SK-N-SH (cell line): ENCODE measurements at regions not wholly inside any gene's neighbourhood (a gene's known extent, or its start where the extent isn't known, plus 50 kb on each side); places are given as distances from the start of the nearest gene placed in this dataset.

ENCODE experiments used
- CTCF ChIA-PET: fragments of 300-600, 350-600 bp; formaldehyde crosslinking; extraction: SDS; loops from one replicate; lab custom pipeline; 2021; lab: Yijun Ruan, JAX
- POLR2A ChIA-PET: fragments of 350-600 bp; sonication (Branson Sonifier 250); formaldehyde crosslinking; extraction: SDS; loops from one replicate; lab custom pipeline; 2020; ENCODE audit warnings: antibody characterized with exemption, inconsistent platforms; lab: Yijun Ruan, JAX
- DNase-seq: peaks from one replicate; pipeline ENCODE4 v3.0.0; 2012
- H2AFZ ChIP-seq: fragments of 200-600 bp; sonication (generic); 2 replicates; pipeline ENCODE4 v1.8.1; 2016; ENCODE audit warnings: antibody characterized with exemption, mild to moderate bottlenecking, low read depth
- H3F3A ChIP-seq: fragments of 200-600 bp; sonication (generic); replicated peaks from 2 replicates; pipeline ENCODE3; 2016; ENCODE audit warnings: antibody characterized with exemption, mild to moderate bottlenecking; ENCODE audit not compliant: insufficient read depth
- H3K27ac ChIP-seq, 2 experiments: fragments of 200-500 bp in 1 of 2; fragments of 200-600 bp in 1 of 2; sonication (Bioruptor generic) in 1 of 2; sonication (generic), shearing (Covaris generic) in 1 of 2; 2 replicates each; pipeline versions ENCODE4 v1.5.1 to v1.6.1; 2014 to 2016; ENCODE audit warnings: low read depth in 2 of 2, inconsistent platforms in 1 of 2, low read length in 1 of 2, mild to moderate bottlenecking in 1 of 2, mixed read lengths in 1 of 2
- H3K27me3 ChIP-seq: fragments of 200-600 bp; sonication (generic), shearing (Covaris generic); 2 replicates; pipeline ENCODE4 v1.6.1; 2016; ENCODE audit warnings: mixed run types; ENCODE audit not compliant: insufficient read depth
- H3K36me3 ChIP-seq, 2 experiments: fragments of 200-500 bp in 1 of 2; fragments of 200-600 bp in 1 of 2; sonication (Bioruptor generic) in 1 of 2; sonication (generic) in 1 of 2; replicated peaks in 1 of 2; 2 replicates each; pipeline versions ENCODE3 to v1.5.1; 2014 to 2016; ENCODE audit warnings: low read length in 1 of 2, mild to moderate bottlenecking in 1 of 2; ENCODE audit not compliant: insufficient read depth in 2 of 2, control insufficient read depth in 1 of 2
- H3K4me1 ChIP-seq, 2 experiments: fragments of 200-500 bp in 1 of 2; fragments of 200-600 bp in 1 of 2; sonication (Bioruptor generic) in 1 of 2; sonication (generic), shearing (Covaris generic) in 1 of 2; 2 replicates each; pipeline versions ENCODE4 v1.5.1 to v1.6.1; 2014 to 2016; ENCODE audit warnings: low read depth in 1 of 2, low read length in 1 of 2, mixed run types in 1 of 2; ENCODE audit not compliant: insufficient read depth in 2 of 2, control insufficient read depth in 1 of 2
- H3K4me2 ChIP-seq: fragments of 200-600 bp; sonication (generic), shearing (Covaris generic); 2 replicates; pipeline ENCODE4 v1.6.1; 2017; ENCODE audit warnings: mixed run types
- H3K4me3 ChIP-seq, 2 experiments: fragments of 200-500 bp in 1 of 2; fragments of 200-600 bp in 1 of 2; sonication (Bioruptor generic) in 1 of 2; sonication (generic), shearing (Covaris generic) in 1 of 2; 2 replicates each; pipeline versions ENCODE4 v1.5.1 to v1.8.1; 2014 to 2016; ENCODE audit warnings: low read depth in 2 of 2, inconsistent platforms in 1 of 2, low read length in 1 of 2, mild to moderate bottlenecking in 1 of 2, mixed read lengths in 1 of 2, moderate library complexity in 1 of 2
- H3K79me2 ChIP-seq: fragments of 200-600 bp; sonication (generic); 2 replicates; pipeline ENCODE4 v1.8.1; 2017; ENCODE audit warnings: mild to moderate bottlenecking; ENCODE audit not compliant: insufficient read depth
- H3K9ac ChIP-seq: fragments of 200-600 bp; sonication (generic); 2 replicates; pipeline ENCODE4 v1.6.1; 2017; ENCODE audit warnings: mixed run types
- H3K9me2 ChIP-seq: fragments of 200-600 bp; sonication (generic); 2 replicates; pipeline ENCODE4 v1.6.1; 2017; ENCODE audit warnings: mixed run types
- H3K9me3 ChIP-seq: fragments of 200-600 bp; sonication (generic); 2 replicates; pipeline ENCODE4 v1.6.1; 2017; ENCODE audit warnings: mixed run types, mild to moderate bottlenecking, moderate library complexity
- H4K20me1 ChIP-seq: fragments of 200-600 bp; sonication (generic); 2 replicates; pipeline ENCODE4 v1.6.1; 2017; ENCODE audit warnings: mild to moderate bottlenecking, mixed run types; ENCODE audit not compliant: insufficient read depth
- JUND ChIP-seq: IDR thresholded peaks from 2 replicates; pipeline ENCODE4 v1.4.0; 2012
- MEF2A ChIP-seq: IDR thresholded peaks from 2 replicates; pipeline ENCODE4 v1.4.0; 2012; ENCODE audit warnings: low read depth, borderline replicate concordance
- NFIC ChIP-seq: IDR thresholded peaks from 2 replicates; pipeline ENCODE4 v1.4.0; 2012; ENCODE audit warnings: borderline replicate concordance
- NRF1 ChIP-seq: IDR thresholded peaks from 2 replicates; pipeline ENCODE4 v1.6.1; 2012; ENCODE audit warnings: low read depth, mild to moderate bottlenecking, low read length
- RAD21 ChIP-seq: IDR thresholded peaks from 2 replicates; pipeline ENCODE4 v1.6.1; 2012; ENCODE audit warnings: mild to moderate bottlenecking, low read length
- RCOR1 ChIP-seq: fragments of 150-350 bp; IDR thresholded peaks from 2 replicates; pipeline ENCODE4 v1.6.1; 2017; ENCODE audit warnings: antibody characterized with exemption, low read length
- REST ChIP-seq: IDR thresholded peaks from 2 replicates; pipeline ENCODE4 v1.6.1; 2012; ENCODE audit warnings: mild to moderate bottlenecking, low read depth, low read length, moderate library complexity
- RFX5 ChIP-seq: IDR thresholded peaks from 2 replicates; pipeline ENCODE4 v1.6.1; 2012; ENCODE audit warnings: mild to moderate bottlenecking, improper control_type of control experiment, low read length
- SIN3A ChIP-seq: IDR thresholded peaks from 2 replicates; pipeline ENCODE4 v1.6.1; 2012; ENCODE audit warnings: low read depth, mild to moderate bottlenecking, low read length, moderate library complexity, borderline replicate concordance
- TEAD4 ChIP-seq: IDR thresholded peaks from 2 replicates; pipeline ENCODE4 v1.4.0; 2012; ENCODE audit warnings: mild to moderate bottlenecking, borderline replicate concordance; ENCODE audit not compliant: insufficient read depth
- TF ChIP-seq, protein P1 (sequence below): IDR thresholded peaks from 2 replicates; pipeline ENCODE4 v1.4.0; 2012; ENCODE audit warnings: low read depth, borderline replicate concordance
- TF ChIP-seq, protein P2 (sequence below): fragments of 200-600 bp; sonication (generic); IDR thresholded peaks from 2 replicates; pipeline ENCODE4 v1.6.1; 2017; ENCODE audit warnings: antibody characterized with exemption, mild to moderate bottlenecking, moderate library complexity

GRCh38 chr4:129971419-129971818 lies 875.5 kb downstream of the C4orf33 start:
- DNase-seq = no peak
- CTCF ChIA-PET = no interaction called here
- H3K27me3 ChIP-seq = no peaks in the 10 kb centered on the region

More at GRCh38 chr4:129971419-129971818, 875.5 kb downstream of the C4orf33 start:
- H3K4me1 ChIP-seq = no peaks in the 10 kb centered on the region
- POLR2A ChIA-PET = no interaction called here
- H2AFZ ChIP-seq = no peak overlapping the region
- no peaks in the 10 kb centered on the region for H3K79me2 ChIP-seq
- no peaks in the 10 kb centered on the region for H4K20me1 ChIP-seq
- H3K27ac ChIP-seq = no peak overlapping the region
- TF ChIP-seq TEAD4 (no peak), RCOR1 (no peak), NFIC (no peak), RAD21 (no peak), REST (no peak), NRF1 (no peak), RFX5 (no peak), SIN3A (no peak), MEF2A (no peak), JUND (no peak)
- TF ChIP-seq, protein P1, sequence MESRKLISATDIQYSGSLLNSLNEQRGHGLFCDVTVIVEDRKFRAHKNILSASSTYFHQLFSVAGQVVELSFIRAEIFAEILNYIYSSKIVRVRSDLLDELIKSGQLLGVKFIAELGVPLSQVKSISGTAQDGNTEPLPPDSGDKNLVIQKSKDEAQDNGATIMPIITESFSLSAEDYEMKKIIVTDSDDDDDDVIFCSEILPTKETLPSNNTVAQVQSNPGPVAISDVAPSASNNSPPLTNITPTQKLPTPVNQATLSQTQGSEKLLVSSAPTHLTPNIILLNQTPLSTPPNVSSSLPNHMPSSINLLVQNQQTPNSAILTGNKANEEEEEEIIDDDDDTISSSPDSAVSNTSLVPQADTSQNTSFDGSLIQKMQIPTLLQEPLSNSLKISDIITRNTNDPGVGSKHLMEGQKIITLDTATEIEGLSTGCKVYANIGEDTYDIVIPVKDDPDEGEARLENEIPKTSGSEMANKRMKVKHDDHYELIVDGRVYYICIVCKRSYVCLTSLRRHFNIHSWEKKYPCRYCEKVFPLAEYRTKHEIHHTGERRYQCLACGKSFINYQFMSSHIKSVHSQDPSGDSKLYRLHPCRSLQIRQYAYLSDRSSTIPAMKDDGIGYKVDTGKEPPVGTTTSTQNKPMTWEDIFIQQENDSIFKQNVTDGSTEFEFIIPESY = no peak
- TF ChIP-seq, protein P2, sequence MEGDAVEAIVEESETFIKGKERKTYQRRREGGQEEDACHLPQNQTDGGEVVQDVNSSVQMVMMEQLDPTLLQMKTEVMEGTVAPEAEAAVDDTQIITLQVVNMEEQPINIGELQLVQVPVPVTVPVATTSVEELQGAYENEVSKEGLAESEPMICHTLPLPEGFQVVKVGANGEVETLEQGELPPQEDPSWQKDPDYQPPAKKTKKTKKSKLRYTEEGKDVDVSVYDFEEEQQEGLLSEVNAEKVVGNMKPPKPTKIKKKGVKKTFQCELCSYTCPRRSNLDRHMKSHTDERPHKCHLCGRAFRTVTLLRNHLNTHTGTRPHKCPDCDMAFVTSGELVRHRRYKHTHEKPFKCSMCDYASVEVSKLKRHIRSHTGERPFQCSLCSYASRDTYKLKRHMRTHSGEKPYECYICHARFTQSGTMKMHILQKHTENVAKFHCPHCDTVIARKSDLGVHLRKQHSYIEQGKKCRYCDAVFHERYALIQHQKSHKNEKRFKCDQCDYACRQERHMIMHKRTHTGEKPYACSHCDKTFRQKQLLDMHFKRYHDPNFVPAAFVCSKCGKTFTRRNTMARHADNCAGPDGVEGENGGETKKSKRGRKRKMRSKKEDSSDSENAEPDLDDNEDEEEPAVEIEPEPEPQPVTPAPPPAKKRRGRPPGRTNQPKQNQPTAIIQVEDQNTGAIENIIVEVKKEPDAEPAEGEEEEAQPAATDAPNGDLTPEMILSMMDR = no peak
- no peaks in the 10 kb centered on the region for H3K36me3 ChIP-seq
- no peaks in the 10 kb centered on the region for H3F3A ChIP-seq
- no peak overlapping the region for H3K4me3 ChIP-seq
- no peak overlapping the region for H3K9ac ChIP-seq
- H3K9me3 ChIP-seq = no peaks in the 10 kb centered on the region
- H3K9me2 ChIP-seq = no peaks in the 10 kb centered on the region
- no peak overlapping the region for H3K4me2 ChIP-seq
